Erythroblast (primary cell): ENCODE measurements at regions not wholly inside any gene's neighbourhood (a gene's known extent, or its start where the extent isn't known, plus 50 kb on each side); places are given as distances from the start of the nearest gene placed in this dataset.

Source experiments
- GATA1 ChIP-seq: IDR thresholded peaks from 2 replicates; pipeline ENCODE4 v1.6.1; 2011; ENCODE audit warnings: low read depth, mild to moderate bottlenecking, control low read depth, low read length, moderate library complexity
- POLR2A ChIP-seq: IDR thresholded peaks from 2 replicates; pipeline ENCODE4 v1.6.1; 2011; ENCODE audit warnings: mild to moderate bottlenecking, low read length

GRCh38 chr21:14694817-14695216, 148.7 kb upstream of the SAMSN1 start:
- TF ChIP-seq POLR2A (no peak), GATA1 (no peak)
